ENCODE measurements at regions not wholly inside any gene's neighbourhood (a gene's known extent, or its start where the extent isn't known, plus 50 kb on each side); places are given as distances from the start of the nearest gene placed in this dataset.

- TF ChIP-seq CTCF (IDR thresholded peaks at IDR 0.05) (no peak), POLR2A (IDR thresholded peaks at IDR 0.05) (no peak)
These were observed 230.7 kb downstream of the UACA start for GRCh38 chr15:70532531-70533186.
